Lung (tissue), 11 donors: ENCODE measurements at regions not wholly inside any gene's neighbourhood (a gene's known extent, or its start where the extent isn't known, plus 50 kb on each side); places are given as distances from the start of the nearest gene placed in this dataset.
A peak's percentile ranks its signal among the peaks of the same experiment; 100 is the strongest.

Experiments used
- ATAC-seq: fragments of 200-7000 bp; cut with Tn5 transposase; one replicate; pipeline ENCODE4 v1.9.1; 2020; ENCODE audit warnings: moderate number of reproducible peaks; ENCODE audit not compliant: insufficient read depth, low FRiP score
- DNase-seq, 3 donors: peaks; one replicate each; pipeline ENCODE4 v3.0.0-alpha.2; 2013 to 2017
- H3K27ac ChIP-seq, 2 donors: one replicate each; pipeline ENCODE4 v1.5.1; 2013; ENCODE audit warnings: mild to moderate bottlenecking in 2 of 2, moderate library complexity in 2 of 2, control low read depth in 1 of 2, inconsistent platforms in 1 of 2, low read depth in 1 of 2, low read length in 1 of 2
- H3K27me3 ChIP-seq, 3 donors: one replicate each; pipeline ENCODE4 v1.5.1; 2013; ENCODE audit warnings: low read length in 2 of 3; ENCODE audit not compliant: control insufficient read depth in 3 of 3, insufficient read depth in 3 of 3
- H3K36me3 ChIP-seq, 4 donors: one replicate each; pipeline ENCODE4 v1.5.1; 2013; ENCODE audit warnings: low read length in 4 of 4, mild to moderate bottlenecking in 1 of 4, moderate library complexity in 1 of 4; ENCODE audit not compliant: control insufficient read depth in 4 of 4, insufficient read depth in 4 of 4
- H3K4me1 ChIP-seq, 5 donors: one replicate each; pipeline ENCODE4 v1.5.1; 2013; ENCODE audit warnings: low read length in 5 of 5, mild to moderate bottlenecking in 2 of 5, moderate library complexity in 1 of 5; ENCODE audit not compliant: control insufficient read depth in 5 of 5, insufficient read depth in 5 of 5
- H3K4me3 ChIP-seq: one replicate; pipeline ENCODE4 v1.5.1; 2013; ENCODE audit warnings: mild to moderate bottlenecking, control low read depth, moderate library complexity
- H3K9ac ChIP-seq, 2 donors: one replicate each; pipeline ENCODE4 v1.5.1; 2013; ENCODE audit warnings: low read length in 2 of 2, control low read depth in 1 of 2; ENCODE audit not compliant: insufficient read depth in 1 of 2
- H3K9me3 ChIP-seq, 4 donors: one replicate each; pipeline ENCODE4 v1.5.1; 2013; ENCODE audit warnings: low read length in 3 of 4, mild to moderate bottlenecking in 1 of 4, moderate library complexity in 1 of 4; ENCODE audit not compliant: control insufficient read depth in 4 of 4, insufficient read depth in 3 of 4
- WGBS, 2 donors: extraction: QIAGEN DNeasy Blood & Tissue Kit; methylation state at CpG; one replicate each; pipeline ENCODE4 v1.1.7; 2013; 5-methylcytosine and 5-hydroxymethylcytosine counted together
- TF ChIP-seq, protein P1 (sequence below): IDR thresholded peaks from 2 replicates; pipeline ENCODE4 v1.5.1; 2012; ENCODE audit warnings: mild to moderate bottlenecking; ENCODE audit errors: control extremely low read depth, extremely low read depth
- donor health status: control.
- donor health status: control.
- donor health status: Bipolar disorder and iron deficiency.
- donor health status: healthy.
- donor health status: DM: yes; HTN: yes; CAD: no.

GRCh38 chr7:89927762-89928161 lies 226.5 kb upstream of the STEAP1 start:
- Histone ChIP-seq H3K27me3 (no peaks in the 10 kb centered on the region), H3K9ac (no peak overlapping the region), H3K36me3 (no peaks in the 10 kb centered on the region), H3K27ac (no peak overlapping the region), H3K4me1 (peaks cover 0 to 14% (median 0%) of the 10 kb centered on the region in 5 donors), H3K4me3 (no peak overlapping the region), H3K9me3 (no peaks in the 10 kb centered on the region)
- 64 to 71% methylated on average over 1 of the region's 1 CpG for WGBS, 2 donors
- peak in 1 of 3 donors; percentile 31 for DNase-seq
- TF ChIP-seq, protein P1, sequence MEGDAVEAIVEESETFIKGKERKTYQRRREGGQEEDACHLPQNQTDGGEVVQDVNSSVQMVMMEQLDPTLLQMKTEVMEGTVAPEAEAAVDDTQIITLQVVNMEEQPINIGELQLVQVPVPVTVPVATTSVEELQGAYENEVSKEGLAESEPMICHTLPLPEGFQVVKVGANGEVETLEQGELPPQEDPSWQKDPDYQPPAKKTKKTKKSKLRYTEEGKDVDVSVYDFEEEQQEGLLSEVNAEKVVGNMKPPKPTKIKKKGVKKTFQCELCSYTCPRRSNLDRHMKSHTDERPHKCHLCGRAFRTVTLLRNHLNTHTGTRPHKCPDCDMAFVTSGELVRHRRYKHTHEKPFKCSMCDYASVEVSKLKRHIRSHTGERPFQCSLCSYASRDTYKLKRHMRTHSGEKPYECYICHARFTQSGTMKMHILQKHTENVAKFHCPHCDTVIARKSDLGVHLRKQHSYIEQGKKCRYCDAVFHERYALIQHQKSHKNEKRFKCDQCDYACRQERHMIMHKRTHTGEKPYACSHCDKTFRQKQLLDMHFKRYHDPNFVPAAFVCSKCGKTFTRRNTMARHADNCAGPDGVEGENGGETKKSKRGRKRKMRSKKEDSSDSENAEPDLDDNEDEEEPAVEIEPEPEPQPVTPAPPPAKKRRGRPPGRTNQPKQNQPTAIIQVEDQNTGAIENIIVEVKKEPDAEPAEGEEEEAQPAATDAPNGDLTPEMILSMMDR, result no peak
- no peak for ATAC-seq

GRCh38 chr7:89928451-89928850 lies 225.8 kb upstream of the STEAP1 start:
- no peak overlapping the region for H3K9ac ChIP-seq
- no peak overlapping the region for H3K4me3 ChIP-seq
- ATAC-seq (no peak), DNase-seq (no peak)
- peaks cover 0 to 14% (median 0%) of the 10 kb centered on the region in 5 donors for H3K4me1 ChIP-seq
- H3K36me3 ChIP-seq, result no peaks in the 10 kb centered on the region
- H3K27me3 ChIP-seq, result no peaks in the 10 kb centered on the region
- TF ChIP-seq, protein P1, result no peak
- H3K9me3 ChIP-seq, result no peaks in the 10 kb centered on the region
- no peak overlapping the region for H3K27ac ChIP-seq
- 92 to 93% methylated on average over 1 of the region's 1 CpG for WGBS, 2 donors

DNA sequence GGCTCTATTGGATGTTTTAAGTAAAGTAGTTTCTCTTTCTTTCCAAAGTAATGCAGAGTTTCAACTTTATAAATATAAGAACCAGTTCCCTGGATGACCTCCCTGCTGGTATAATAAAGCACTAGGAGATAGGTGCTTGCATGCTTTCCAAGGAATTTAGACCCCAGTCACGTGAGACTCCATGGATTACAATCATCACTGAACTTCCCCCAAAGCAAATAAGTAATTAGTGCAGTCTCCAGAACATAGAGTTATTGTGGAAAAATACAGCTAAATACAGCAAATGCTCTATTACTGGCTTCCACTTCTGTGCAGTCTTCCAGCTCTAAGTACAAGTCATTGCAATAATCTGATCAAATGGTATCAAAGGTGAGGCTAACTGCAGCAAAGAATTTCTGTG lies 220.2 kb upstream of the STEAP1 start:
- H3K27ac ChIP-seq, result no peak overlapping the region
- no peaks in the 10 kb centered on the region for H3K4me1 ChIP-seq
- H3K9me3 ChIP-seq, result no peaks in the 10 kb centered on the region
- no peak for ATAC-seq
- no peak for DNase-seq
- no peak overlapping the region for H3K9ac ChIP-seq
- no peak overlapping the region for H3K4me3 ChIP-seq
- 38 to 61% methylated on average over 1 of the region's 1 CpG for WGBS, 2 donors
- H3K36me3 ChIP-seq, result no peaks in the 10 kb centered on the region
- no peaks in the 10 kb centered on the region for H3K27me3 ChIP-seq
- TF ChIP-seq, protein P1, result no peak

DNA sequence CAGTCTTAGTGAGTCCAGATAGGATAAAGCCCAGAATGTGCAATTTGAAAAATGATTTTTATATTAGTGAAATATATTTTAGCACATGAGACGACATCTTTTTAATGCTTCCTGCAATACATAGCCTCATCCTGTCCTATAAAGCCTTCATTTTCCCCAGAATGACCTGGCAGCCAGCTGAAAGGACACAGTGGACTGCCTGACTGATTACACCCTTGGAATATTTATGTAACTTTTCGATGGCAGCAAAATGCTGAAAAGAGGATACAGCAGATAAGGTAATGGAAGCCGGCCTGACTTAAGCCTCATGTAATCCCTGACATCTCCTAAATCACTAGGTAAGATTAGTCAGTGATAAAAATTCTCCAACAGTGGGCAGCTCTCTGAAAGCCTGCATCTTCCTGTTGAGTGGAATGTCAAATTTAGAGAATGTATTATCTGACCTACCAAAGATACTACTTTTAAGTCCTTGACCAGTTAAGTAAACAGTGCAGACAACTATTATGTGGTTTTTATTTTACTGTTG lies 210.7 kb upstream of the STEAP1 start:
- Histone ChIP-seq H3K9ac (no peak overlapping the region), H3K4me1 (no peaks in the 10 kb centered on the region), H3K27me3 (no peaks in the 10 kb centered on the region), H3K4me3 (no peak overlapping the region), H3K9me3 (peaks cover 0 to 1% (median 0%) of the 10 kb centered on the region in 4 donors), H3K27ac (no peak overlapping the region), H3K36me3 (no peaks in the 10 kb centered on the region)
- DNase-seq (no peak), ATAC-seq (no peak)
- TF ChIP-seq, protein P1, result no peak
- 58 to 61% methylated on average over 3 of the region's 3 CpGs for WGBS, 2 donors
